NCI-H2171 (cell line): ENCODE measurements at regions not wholly inside any gene's neighbourhood (a gene's known extent, or its start where the extent isn't known, plus 50 kb on each side); places are given as distances from the start of the nearest gene placed in this dataset.
"Not testable (repeated sequence)": the region's sequence is repeated elsewhere in the genome, so short reads cannot be mapped to it uniquely, and the experiment has no call there.

Experiments
- DNase-seq: peaks from one replicate; lab custom pipeline; 2025; lab: John Stamatoyannopoulos, UW

- DNase-seq, result no peak
Observed at GRCh38 chr15:81723113-81723651, 322.6 kb downstream of the MEX3B start.

DNA sequence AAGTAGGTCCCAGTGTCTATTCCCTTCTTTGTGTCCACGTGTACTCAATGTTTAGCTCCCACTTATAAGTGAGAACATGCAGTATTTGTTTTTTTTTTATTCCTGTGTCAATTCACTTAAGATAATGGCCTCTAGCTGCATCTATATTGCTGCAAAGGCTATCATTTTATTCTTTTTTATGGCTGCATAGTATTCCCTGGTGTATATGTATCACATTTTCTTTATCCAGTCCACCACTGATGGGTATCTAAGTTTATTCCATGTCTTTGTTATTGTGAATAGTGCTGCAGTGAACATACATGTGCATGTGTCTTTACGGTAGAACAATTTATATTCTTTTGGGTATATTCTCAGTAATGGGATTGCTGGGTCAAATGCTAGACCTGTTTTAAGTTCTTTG is 329.4 kb downstream of the MEX3B start:
- DNase-seq, result not testable (repeated sequence)

- no peak for DNase-seq
Observed at GRCh38 chr15:81710328-81710727, 335.5 kb downstream of the MEX3B start.

- DNase-seq, result not testable (repeated sequence)
Observed at GRCh38 chr15:81706816-81707346, 332.9 kb upstream of the TMC3 start.

DNA sequence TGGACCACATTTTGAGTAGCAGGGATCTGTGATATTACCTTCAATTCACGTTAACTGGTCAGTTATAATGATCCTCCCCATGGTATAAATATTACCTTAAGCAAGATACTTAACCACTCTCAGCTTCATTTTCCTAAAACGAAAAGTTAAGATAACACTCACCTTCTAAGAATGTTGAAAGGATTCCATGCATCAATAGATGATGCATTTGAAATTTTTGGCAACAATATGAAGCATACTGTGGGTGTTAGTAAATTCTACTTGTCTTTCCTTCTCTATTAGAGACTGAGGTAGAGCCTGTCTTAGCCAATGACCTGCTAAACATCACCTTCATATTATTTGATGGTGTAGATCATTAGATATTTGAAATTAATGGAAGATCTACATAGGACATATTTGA is 331.7 kb upstream of the TMC3 start:
- DNase-seq, result not testable (repeated sequence)

DNA sequence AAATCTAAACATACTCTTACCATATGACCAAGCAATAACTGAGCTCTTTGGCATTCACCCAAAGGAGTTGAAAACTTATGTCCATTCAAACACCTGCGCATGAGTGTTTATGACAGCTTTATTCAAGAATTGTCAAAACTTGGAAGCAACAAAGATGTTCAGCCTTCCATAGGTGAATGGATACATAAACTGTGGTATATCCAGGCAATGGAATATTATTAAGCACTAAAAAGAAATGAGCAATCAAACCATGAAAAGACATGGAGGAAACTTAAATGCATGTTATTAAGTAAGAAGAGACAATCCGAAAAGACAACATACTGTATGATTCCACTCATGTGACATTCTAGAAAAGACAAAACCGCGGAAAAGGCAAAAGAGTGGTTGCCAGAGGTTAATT is 312.0 kb upstream of the TMC3 start:
- no peak for DNase-seq

- DNase-seq, result no peak
Observed at GRCh38 chr15:81685237-81685636, 311.2 kb upstream of the TMC3 start.

DNA sequence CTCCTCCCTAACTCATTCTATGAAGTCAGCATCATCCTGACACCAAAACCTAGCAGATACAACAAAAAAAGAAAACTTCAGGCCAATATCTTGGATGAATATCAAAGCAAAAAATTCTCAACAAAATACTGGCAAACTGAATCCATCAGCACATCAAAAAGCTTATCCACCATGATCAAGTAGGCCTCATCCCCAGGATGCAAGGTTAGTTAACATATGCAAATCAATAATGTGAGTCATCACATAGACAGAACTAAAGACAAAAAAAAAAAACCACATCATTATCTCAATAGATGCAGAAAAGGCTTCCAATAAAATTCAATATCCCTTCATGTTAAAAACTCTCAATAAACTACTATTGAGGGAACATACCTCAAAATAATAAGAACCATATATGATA is 306.8 kb upstream of the TMC3 start:
- no peak for DNase-seq

DNA sequence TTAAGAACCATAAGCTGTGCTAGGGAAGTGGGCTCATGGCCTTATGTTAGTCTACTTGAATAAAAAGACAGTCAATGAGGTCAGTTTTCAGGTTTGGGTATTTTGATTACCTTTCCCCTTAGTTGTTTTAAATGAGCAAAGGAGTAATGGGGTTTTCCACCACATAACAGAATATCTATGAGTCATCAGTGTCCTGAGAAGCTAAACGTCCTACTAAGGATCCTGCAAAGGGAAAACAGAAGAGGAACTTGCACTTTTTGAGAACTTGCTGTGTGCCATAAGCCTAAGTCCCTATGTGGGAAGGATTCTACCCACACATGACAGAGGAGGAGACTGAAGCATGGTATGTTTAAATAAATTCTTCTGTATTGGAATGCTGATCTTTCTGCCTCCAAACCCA is 292.8 kb upstream of the TMC3 start:
- no peak for DNase-seq

DNA sequence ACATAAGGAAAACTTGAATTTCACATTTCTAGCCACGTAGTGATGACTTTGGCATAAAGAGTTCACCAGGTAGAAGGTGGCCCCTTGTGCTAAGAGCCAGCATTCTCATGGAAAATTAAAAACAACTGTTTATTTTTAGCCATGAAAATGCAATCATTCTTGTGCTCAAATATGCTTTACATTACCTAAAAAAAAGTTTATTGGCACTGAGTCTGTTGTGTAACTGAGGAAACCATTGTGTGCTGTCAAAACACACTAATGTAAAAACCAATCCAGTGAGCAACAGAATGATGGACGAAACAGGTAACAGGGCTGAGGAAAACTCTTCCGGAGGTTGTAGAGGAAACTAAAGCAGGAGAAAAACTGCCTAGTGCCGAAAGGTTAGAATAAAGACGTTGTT is 287.0 kb upstream of the TMC3 start:
- no peak for DNase-seq

GRCh38 chr15:81653259-81653658 is 279.2 kb upstream of the TMC3 start:
- DNase-seq, result no peak

- no peak for DNase-seq
Observed at GRCh38 chr15:81645470-81645869, 271.5 kb upstream of the TMC3 start.

DNA sequence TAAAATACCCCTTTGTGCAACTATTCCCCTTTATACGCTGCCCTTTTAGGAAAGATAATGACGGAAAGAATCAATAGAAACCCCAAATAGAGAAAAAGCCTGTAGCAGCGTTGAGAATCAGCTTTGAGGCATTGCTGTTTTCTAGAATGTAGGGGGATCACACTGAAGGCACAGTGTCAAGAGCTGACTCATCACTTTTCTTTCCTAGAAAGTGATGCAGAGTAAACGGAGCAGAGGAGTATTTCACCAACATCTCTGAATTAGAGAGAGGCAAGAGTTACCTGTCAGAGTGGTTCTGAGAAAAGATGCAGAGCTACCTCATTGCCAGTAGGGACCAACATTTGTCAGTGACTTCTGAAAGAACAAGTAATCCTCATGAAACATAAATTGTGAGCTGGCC is 269.8 kb upstream of the TMC3 start:
- DNase-seq, result no peak

- DNase-seq, result no peak
Observed at GRCh38 chr15:81642451-81642990, 268.5 kb upstream of the TMC3 start.

GRCh38 chr15:81636064-81636463 is 262.1 kb upstream of the TMC3 start:
- not testable (repeated sequence) for DNase-seq

- DNase-seq, result no peak
Observed at GRCh38 chr15:81633889-81634288, 259.9 kb upstream of the TMC3 start.

DNA sequence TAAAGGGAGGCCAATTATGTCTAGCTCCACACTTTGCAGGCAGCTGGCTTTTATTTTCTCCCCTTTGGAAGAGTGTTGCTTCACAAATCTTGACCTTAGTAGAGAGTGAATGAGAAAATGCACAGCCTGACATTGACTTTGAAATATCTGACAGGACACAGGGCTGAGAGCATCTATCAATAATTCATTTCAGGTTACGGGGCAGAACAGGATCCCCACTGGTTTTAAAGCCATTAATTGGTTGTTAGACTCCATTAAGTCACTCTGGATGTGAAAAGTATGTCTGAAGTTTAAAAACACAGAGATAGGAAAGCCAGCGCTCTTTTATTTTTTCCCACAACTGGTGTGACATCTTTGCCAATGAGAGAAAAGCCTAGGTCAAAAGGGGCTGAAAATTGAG is 251.9 kb upstream of the TMC3 start:
- DNase-seq, result no peak

- no peak for DNase-seq
Observed at GRCh38 chr15:81619002-81619401, 245.0 kb upstream of the TMC3 start.

- no peak for DNase-seq
Observed at GRCh38 chr15:81612631-81613030, 238.6 kb upstream of the TMC3 start.

DNA sequence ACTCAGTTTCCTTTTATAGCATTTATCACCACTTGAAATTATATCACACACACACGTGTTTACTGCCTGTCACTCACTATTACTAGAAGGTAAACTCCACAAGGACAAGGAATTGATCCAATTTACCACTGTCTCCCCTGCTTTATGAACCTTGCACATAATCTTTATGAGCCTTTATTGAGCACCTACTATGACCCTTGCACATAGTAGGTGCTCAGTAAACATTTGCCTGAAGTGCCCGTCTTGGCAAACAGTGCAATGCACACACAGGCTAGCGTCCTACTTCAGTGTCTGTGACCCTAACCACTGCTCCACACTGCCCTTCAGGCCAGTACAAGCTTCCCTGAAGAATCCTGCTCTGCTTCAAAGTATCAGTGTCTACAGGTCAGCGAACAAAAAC is 237.7 kb upstream of the TMC3 start:
- DNase-seq, result no peak

DNA sequence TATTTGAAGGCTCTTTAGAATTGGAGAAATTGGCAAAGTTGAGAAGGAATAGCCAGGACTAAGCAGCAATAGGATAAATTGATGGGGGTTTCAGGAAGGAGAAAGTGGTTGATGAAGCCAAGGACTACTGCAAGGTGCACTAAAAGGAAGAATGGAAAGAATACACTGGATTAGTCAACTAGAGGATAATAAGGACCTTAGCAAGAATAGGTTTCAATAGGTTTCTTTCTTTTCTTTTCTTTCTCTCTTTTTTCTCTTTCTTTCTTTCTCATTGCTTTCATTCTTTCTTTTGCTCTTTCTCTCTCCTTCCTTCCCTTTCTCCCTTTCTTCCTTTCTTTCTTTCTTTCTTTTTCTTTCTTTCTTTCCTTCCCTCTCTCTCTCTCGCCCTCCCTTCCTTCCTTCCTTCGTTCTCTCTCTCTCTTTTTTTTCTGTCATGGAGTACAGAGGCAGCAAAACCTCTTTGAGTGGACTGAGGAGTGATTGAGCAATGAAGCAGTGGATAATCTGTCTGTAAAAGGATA is 234.4 kb upstream of the TMC3 start:
- DNase-seq, result no peak

- DNase-seq, result peak; percentile 2
Observed at GRCh38 chr15:81604713-81605112, 230.7 kb upstream of the TMC3 start.

DNA sequence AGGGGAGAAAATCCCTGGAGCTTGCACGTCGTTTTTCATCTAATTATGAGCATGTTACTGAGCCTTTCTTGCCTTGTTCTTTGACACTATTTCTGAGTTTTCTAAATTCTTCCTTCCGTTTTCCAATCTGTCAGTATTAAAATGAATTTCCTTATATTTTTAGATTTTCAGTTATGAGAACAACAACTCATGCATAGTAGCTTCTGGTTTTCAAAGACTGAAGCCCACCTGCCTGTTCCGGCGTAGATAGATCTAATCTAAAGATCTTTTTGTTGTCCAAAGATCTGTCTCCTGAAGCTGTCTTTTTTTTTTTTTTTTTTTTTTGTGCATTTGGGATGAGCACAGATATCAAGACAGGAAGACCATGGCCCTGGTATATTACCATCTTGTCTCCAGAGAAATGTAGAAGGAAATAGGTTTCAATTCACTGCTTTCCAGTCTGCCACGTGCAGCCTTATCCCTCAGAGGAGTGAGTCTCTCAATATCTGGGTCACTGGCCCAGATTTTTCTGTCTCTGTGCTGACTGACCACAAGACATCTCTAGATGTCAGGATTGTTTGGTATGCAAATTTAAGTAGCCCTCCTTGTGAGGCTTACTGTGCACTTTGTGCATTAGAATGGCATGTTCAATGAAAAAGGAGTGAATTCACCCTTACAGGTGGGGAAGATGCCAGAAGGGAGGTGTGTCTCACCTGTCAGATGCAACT is 222.3 kb upstream of the TMC3 start:
- DNase-seq, result no peak
